TTC549 (cell line): ENCODE measurements at regions not wholly inside any gene's neighbourhood (a gene's known extent, or its start where the extent isn't known, plus 50 kb on each side); places are given as distances from the start of the nearest gene placed in this dataset.
"Not testable (repeated sequence)": the region's sequence is repeated elsewhere in the genome, so short reads cannot be mapped to it uniquely, and the experiment has no call there.

Experiments
- FAIRE-seq: peaks from 2 replicates; lab custom pipeline; 2012; peaks lifted over from hg19 to GRCh38; lab: Jason Lieb, UNC

- FAIRE-seq, result no peak
Measured at GRCh38 chr10:78460204-78460603, 426.5 kb downstream of the RPS24 start.

DNA sequence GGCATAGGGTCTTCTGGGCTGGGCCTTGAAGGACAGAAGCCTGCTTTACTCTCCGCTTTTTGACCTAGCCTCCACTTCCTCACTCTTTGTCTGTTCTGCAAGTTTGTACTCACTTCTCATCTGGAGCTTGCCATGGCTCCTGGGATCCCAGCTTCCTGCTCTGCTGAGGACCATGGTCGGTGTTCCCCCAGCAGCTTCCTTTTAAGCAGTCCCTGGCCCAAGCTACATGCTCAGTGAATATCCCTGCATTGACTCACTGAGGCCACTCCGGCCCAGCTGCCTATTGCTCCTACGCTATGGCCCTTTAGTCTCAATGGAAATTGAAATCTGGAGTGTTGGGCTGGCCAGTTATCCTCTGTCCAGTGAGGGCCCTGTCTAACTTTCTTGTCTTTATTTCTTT, 427.7 kb downstream of the RPS24 start:
- FAIRE-seq, result no peak

DNA sequence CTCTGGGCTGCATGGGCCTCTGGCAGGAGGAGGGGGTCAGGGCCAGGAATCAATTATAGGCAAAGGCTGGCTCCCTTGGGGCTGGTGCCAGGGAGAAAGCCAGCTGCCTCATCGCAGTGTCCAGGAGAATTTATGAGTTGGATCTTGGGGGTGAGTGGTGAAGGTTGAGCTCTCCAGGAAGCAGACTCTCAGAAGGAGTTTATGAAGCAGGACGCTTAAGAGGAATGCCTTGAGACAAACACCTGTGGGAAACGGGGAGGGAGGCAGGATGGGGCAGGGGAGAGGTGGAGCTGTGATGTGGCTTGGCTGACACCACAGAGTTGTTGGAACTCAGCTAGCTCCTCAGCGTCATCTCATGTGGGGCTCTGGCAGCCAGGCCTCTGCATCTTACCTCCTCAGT, 428.5 kb downstream of the RPS24 start:
- no peak for FAIRE-seq

- no peak for FAIRE-seq
Measured at GRCh38 chr10:78462726-78463228, 429.1 kb downstream of the RPS24 start.

- no peak for FAIRE-seq
Measured at GRCh38 chr10:78464118-78464855, 430.6 kb downstream of the RPS24 start.

DNA sequence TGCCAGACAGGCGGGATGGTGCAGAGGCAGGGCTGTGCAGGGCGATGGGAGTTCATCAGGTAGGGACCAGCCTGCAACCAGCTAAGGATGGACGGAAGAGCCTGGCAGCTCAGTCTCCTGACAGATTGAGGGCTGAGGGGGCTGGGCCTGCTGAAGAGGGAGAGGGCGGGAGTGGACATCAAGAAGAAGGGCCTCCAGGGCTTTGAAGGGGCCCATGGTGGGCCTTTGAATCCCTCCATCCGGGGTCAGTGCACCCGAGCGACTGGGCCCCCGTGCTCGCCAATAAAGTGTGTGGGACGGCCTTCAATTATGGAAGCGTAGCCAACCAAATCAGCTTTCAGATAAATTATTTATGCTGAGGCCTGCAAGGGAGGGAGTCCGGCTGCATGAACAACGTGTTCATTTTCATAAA, 431.2 kb downstream of the RPS24 start:
- FAIRE-seq, result no peak

GRCh38 chr10:78465431-78465830, 431.8 kb downstream of the RPS24 start:
- no peak for FAIRE-seq

DNA sequence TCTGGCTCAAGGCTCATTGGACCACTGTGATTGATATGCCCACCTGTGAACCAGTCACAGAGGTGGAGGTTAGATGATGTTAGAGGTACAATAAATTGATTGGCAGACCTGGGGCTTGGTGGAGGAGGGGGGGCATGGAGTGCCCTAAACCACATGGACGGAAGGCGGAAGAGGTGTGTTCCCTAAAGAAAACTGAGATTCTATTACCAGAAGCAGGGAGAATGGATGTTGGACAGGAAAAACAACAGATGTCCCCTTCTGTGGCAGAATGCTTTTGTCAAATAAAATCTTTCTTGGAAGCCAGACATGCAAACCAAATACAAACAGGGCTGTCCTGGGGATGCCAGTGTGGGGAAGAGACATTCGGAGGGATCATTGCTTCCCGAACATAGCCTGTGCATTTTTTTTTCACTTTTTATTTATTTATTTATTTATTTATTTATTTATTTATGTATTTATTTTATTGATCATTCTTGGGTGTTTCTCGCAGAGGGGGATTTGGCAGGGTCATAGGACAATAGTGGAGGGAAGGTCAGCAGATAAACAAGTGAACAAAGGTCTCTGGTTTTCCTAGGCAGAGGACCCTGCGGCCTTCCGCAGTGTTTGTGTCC, 433.9 kb downstream of the RPS24 start:
- FAIRE-seq, result no peak

GRCh38 chr10:78468731-78469130, 435.1 kb downstream of the RPS24 start:
- FAIRE-seq, result not testable (repeated sequence)

- no peak for FAIRE-seq
Measured at GRCh38 chr10:78470267-78471103, 436.8 kb downstream of the RPS24 start.

- no peak for FAIRE-seq
Measured at GRCh38 chr10:78471326-78471722, 437.7 kb downstream of the RPS24 start.

- FAIRE-seq, result no peak
Measured at GRCh38 chr10:78471723-78472550, 438.3 kb downstream of the RPS24 start.

DNA sequence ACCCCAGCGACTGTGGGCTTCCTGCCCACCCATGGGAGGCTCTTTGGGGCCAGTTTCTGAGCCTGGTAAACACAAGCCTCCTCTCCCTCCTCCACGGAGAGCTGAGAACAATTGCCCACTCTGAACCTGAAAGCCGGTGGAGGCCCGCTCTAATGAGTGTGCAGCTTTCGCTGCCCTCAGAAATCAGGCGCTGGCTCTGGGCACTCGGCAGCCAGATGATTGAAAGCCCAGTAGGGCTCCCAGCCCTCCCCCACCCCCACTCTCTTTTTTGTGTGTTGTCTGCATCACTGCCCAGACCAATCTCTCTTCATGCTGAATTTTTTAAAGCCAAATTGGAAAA, 438.9 kb downstream of the RPS24 start:
- FAIRE-seq, result no peak

- FAIRE-seq, result no peak
Measured at GRCh38 chr10:78473006-78473405, 439.3 kb downstream of the RPS24 start.

- FAIRE-seq, result no peak
Measured at GRCh38 chr10:78474743-78475142, 441.1 kb downstream of the RPS24 start.

DNA sequence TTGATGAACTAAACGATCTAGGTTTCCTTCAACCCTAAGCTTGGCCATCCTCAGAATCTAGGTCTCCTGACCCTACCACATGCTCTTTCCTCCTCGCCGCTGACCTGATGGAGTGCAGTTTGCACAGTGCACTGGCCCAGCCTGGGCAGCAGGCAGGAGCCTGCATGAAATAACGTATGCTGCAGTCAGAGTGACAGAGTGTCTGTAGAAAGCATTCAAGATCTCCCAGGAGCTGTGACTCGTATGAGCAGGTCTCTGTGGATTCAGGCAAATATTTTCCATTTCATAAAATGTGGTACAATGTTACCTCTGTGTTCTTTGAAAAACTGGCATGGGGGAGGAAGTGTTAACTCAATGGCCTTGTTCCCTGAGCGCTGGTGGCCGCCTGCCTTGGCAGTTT, 441.8 kb downstream of the RPS24 start:
- no peak for FAIRE-seq

GRCh38 chr10:78476156-78476555, 442.5 kb downstream of the RPS24 start:
- FAIRE-seq, result no peak

DNA sequence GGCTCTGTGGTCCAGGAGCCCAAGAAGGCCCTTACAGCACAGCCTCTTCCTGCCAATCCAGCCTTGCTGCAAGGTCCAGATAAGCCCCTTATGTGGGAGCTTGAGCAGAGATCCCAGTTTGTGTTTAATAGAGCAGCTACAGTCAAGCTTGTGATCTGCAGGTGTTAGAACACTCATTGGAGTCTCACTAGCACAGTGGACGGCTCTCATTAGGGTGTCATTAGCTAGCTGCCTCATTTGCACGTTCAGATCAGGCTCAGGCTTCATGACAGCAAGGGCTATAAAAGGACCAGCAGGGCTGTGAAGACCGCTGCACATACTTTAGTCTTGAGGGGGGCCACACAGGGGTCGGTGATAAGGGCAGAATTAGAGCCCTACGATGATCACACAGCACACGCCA, 443.2 kb downstream of the RPS24 start:
- no peak for FAIRE-seq

GRCh38 chr10:78478919-78479318, 445.3 kb downstream of the RPS24 start:
- FAIRE-seq, result no peak

- no peak for FAIRE-seq
Measured at GRCh38 chr10:78479467-78479866, 445.8 kb downstream of the RPS24 start.

DNA sequence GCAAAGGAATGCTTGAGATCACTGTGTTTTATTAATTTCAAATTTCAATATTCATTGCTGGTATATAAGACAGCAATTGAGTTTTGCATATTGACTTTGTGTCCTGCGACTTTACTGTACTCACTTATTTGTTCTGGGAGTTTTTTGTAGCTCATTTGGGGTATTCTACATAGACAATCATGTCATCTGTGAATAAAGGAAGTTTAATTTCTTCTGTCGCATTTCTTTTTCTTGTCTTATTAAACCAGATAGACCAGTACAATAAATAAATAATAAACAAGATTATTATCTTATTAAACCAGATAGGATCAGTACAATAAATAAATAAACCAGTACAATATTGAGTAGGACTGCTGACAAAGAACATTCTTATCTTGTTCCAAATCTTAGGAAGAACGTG, 448.2 kb downstream of the RPS24 start:
- FAIRE-seq, result no peak

- FAIRE-seq, result no peak
Measured at GRCh38 chr10:78483641-78484040, 450.0 kb downstream of the RPS24 start.
